GM12872 (cell line): ENCODE measurements at regions not wholly inside any gene's neighbourhood (a gene's known extent, or its start where the extent isn't known, plus 50 kb on each side); places are given as distances from the start of the nearest gene placed in this dataset.

Source experiments
- CTCF ChIP-seq: IDR thresholded peaks from 3 replicates; pipeline ENCODE4 v1.5.1; 2011; ENCODE audit warnings: low read depth, mild to moderate bottlenecking, low read length, moderate library complexity; ENCODE audit not compliant: insufficient read depth

- no peak for TF ChIP-seq CTCF
Observed at GRCh38 chr16:82535764-82536163, 91.0 kb upstream of the CDH13 start.

DNA sequence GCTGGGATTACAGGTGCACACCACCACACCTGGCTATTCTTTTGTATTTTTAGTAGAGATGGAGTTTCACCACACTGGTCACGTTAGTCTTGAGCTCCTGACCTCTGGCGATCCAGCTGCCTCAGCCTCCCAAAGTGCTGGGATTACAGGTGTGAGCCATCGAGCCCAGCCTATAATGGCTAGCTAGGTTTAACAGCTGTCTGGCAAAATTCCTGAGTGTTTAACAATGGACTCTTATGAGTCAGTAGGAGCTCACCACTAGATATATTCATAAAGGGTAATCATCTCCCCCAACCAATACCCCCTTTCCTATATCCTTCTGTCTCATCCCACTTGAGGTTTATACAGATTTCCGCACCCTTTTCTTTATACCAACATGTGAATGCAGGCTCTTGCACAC, 91.5 kb upstream of the CDH13 start:
- TF ChIP-seq CTCF: no peak

DNA sequence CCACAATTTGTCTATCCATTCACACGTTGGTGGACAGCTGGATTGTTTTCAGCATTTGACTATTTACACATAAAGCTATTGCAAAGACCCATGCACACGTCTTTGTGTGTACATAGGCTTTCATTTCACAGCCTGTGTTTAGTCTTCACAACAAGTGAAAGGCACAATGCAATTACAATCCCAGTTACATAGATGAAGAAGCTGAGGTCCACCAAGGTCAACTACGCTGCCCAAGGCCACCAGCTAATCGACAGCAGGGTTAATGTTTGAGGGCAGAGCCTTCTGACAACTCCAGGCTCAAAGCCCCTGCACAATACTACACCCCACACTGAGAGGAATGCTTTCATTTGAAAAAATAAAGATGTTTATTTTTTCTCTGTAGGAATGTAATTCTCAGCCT, 93.6 kb upstream of the CDH13 start:
- TF ChIP-seq CTCF: no peak

- no peak for TF ChIP-seq CTCF
Observed at GRCh38 chr16:82530883-82531282, 95.9 kb upstream of the CDH13 start.

GRCh38 chr16:82527101-82527500, 99.7 kb upstream of the CDH13 start:
- TF ChIP-seq CTCF: no peak

DNA sequence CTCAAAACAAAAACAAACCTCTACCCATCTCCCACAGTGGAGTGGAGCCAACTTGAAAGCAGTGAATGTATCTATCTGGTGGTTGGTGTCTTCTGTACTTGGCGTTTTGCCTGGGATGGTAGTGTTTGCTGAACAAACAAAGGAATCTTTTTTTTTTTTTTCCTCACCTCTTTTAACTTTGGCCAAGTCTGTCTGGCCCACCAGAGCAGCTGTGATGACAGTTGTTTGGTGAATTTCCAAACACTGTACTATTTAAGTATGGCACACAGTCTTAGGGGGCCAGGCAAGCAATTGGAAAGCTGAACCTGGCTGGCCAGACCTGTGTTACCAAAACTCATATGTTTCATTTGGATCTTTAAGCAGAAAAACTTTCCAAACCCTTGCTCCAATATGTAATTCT, 101.8 kb upstream of the CDH13 start:
- no peak for TF ChIP-seq CTCF

GRCh38 chr16:82523815-82524214, 103.0 kb upstream of the CDH13 start:
- no peak for TF ChIP-seq CTCF

DNA sequence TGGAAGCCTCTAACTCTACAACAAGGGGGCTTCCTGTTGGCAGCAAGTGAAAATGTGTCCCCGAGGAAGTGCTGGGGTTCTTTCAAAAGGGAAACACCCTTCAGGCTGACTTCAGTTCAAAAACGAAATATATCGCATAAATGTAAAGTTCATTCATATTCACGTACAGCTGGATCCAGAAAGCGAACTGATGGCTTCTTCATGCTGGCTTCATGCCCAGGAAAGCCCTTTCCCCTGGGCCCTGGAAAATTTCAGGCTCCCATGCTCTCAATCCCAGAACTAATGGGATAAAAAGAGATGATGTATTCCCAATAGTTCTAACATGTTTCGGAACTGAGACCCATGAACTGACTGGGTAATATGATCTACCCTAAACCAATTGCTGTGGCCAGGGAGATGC, 104.7 kb upstream of the CDH13 start:
- no peak for TF ChIP-seq CTCF
